ENCODE measurements at regions not wholly inside any gene's neighbourhood (a gene's known extent, or its start where the extent isn't known, plus 50 kb on each side); places are given as distances from the start of the nearest gene placed in this dataset.

DNA sequence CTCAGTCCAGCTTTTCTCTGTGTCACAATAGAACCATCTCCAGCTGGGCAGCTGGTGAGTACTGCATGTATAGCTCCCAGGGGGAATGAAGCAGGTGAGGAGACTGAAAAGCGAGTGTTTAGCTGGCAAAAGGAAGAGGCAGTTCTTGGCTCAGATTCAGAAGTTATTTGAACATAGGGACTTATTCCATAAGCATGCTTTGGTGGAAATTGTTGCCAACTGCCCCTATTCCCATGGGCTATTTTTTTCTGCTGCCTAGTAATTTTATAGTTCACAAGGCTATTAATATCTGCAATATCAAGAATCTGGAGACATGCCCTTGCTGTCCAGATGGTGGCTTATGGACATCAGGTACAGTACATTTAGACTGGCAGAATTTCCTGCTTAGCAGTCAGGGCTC is 1112.7 kb downstream of the LRFN5 start:
- DNase-seq (ENCODE audit: low read depth), result no peak
- TF ChIP-seq, protein P1, sequence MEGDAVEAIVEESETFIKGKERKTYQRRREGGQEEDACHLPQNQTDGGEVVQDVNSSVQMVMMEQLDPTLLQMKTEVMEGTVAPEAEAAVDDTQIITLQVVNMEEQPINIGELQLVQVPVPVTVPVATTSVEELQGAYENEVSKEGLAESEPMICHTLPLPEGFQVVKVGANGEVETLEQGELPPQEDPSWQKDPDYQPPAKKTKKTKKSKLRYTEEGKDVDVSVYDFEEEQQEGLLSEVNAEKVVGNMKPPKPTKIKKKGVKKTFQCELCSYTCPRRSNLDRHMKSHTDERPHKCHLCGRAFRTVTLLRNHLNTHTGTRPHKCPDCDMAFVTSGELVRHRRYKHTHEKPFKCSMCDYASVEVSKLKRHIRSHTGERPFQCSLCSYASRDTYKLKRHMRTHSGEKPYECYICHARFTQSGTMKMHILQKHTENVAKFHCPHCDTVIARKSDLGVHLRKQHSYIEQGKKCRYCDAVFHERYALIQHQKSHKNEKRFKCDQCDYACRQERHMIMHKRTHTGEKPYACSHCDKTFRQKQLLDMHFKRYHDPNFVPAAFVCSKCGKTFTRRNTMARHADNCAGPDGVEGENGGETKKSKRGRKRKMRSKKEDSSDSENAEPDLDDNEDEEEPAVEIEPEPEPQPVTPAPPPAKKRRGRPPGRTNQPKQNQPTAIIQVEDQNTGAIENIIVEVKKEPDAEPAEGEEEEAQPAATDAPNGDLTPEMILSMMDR (conservative IDR thresholded peaks at IDR 0.05; ENCODE audit: low read depth, low read length), result no peak
- H3K4me3 ChIP-seq (ENCODE audit: low read depth, low read length), result no peak overlapping the region

DNA sequence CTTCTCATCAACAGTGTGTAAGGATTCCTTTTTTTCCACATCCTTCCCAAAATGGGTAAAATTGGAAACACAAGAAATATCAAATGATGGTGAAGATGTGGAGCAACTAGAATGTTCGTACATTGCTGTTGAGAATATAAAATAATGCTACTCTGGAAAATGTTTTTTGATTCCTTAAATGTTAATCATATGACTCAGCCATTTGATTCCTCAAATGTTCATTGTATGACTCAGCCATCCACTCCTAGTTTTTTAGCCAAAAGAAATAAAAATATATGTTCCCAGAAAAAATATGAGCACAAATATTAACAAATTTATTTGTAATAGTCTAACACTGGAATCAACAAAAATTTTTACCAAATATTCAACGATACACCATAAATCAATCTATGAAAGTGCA is 1108.6 kb downstream of the LRFN5 start:
- no peak overlapping the region for H3K4me3 ChIP-seq (ENCODE audit: low read depth, low read length)
- TF ChIP-seq, protein P1 (conservative IDR thresholded peaks at IDR 0.05; ENCODE audit: low read depth, low read length), result no peak
- DNase-seq (ENCODE audit: low read depth), result peak; percentile 43

DNA sequence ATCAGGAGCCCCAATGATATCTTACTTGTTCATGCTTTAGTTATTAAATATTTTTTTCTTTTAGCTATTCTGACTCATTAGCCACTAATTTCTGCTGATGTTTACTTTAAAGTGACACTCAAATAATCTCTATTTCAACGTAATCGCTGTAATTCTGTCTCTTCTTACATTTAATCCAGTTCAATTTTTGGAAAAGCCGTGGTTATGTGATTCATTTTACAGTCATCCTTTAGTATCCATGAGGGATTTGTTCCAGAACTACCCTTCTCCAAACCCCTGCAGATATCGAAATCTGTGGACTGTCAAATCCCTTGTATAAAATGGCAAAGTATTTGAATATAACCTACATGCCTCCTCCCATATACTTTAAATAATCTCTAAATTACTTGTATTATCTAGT is 1103.4 kb downstream of the LRFN5 start:
- DNase-seq (ENCODE audit: low read depth), result no peak
- TF ChIP-seq, protein P1 (conservative IDR thresholded peaks at IDR 0.05; ENCODE audit: low read depth, low read length), result no peak

DNA sequence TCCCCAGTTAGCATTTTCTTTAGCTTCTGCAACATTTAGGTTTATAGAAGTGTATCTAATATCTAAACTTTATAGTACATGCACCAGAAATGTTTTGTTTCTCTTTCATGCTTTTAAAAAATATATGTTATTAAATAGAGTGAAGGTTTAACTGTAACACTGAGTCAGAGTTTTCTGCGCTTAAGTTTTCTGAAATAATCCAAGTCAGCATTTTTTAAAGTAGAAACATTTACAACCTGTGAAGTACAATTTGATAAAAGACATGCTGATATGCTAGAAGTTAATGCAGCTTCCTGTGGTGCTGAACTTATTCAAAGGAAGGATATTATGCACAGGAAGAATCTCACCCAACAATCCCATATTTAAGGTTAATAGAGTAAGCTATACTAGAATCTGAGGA is 1096.8 kb downstream of the LRFN5 start:
- DNase-seq (ENCODE audit: low read depth), result no peak
- TF ChIP-seq, protein P1 (conservative IDR thresholded peaks at IDR 0.05; ENCODE audit: low read depth, low read length), result no peak
- no peak overlapping the region for H3K4me3 ChIP-seq (ENCODE audit: low read depth, low read length)

More for the DNA sequence above, 1103.4 kb downstream of the LRFN5 start:
- H3K4me3 ChIP-seq (ENCODE audit: low read depth, low read length), result no peak overlapping the region

DNA sequence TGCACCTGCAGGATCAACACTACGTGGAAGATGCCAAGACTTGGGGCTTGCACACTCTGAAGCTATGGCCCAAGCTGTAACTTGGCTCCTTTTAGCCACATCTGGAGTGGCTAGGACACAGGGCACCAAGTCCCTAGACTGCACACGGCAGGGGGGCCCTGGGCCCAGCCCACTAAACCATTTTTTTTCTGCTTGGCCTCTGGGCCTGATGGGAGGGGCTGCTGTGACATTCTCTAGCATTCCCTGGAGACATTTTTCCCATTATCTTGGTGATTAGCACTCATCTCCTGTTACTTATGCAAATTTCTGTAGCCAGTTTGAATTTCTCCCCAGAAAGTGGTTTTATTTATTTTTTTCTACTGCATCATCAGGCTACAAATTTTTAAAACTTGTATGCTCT is 1080.7 kb downstream of the LRFN5 start:
- no peak overlapping the region for H3K4me3 ChIP-seq (ENCODE audit: low read depth, low read length)
- TF ChIP-seq, protein P1 (conservative IDR thresholded peaks at IDR 0.05; ENCODE audit: low read depth, low read length), result no peak
- no peak for DNase-seq (ENCODE audit: low read depth)

DNA sequence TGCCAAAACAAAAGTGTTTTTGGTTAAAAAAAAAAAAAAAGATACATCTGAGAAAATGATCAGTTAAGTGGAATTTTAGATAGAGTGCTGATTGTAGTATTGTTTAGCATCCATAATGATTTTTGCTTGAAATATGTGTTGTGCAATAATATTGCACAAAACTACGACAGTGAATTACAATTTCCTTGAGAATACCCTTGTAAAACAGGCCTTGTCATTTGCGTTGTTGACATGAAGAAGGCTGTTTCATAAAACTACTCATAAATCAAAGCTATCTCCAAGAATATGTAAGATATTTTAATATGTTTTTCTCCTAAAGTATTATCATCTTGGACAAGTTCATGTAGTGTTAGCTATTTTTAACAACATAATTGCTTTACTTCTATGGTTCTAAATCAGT is 1077.0 kb downstream of the LRFN5 start:
- no peak overlapping the region for H3K4me3 ChIP-seq (ENCODE audit: low read depth, low read length)
- no peak for DNase-seq (ENCODE audit: low read depth)
- TF ChIP-seq, protein P1 (conservative IDR thresholded peaks at IDR 0.05; ENCODE audit: low read depth, low read length), result no peak

DNA sequence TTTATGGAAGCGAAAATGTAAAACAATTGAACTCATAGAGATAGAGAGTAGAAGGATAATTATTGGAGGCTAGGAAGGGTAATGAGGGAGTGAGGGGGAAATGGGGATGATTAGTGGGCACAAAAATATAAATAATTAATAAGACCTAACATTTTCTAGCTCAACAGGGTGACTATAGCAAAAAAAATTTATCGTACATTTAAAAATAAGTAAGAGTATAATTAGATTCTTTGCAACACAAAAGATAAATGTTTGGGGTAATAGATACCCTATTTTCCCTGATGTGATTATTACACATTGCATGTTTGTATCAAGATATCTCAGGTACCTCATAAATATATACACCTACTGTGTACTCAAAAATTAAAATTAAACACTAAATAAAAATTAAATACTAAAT is 1070.0 kb downstream of the LRFN5 start:
- TF ChIP-seq, protein P1 (conservative IDR thresholded peaks at IDR 0.05; ENCODE audit: low read depth, low read length), result no peak
- DNase-seq (ENCODE audit: low read depth), result no peak

More for the DNA sequence above, 1070.0 kb downstream of the LRFN5 start:
- no peak overlapping the region for H3K4me3 ChIP-seq (ENCODE audit: low read depth, low read length)

Measured in choroid plexus epithelial cell (primary cell).